ENCODE measurements at regions not wholly inside any gene's neighbourhood (a gene's known extent, or its start where the extent isn't known, plus 50 kb on each side); places are given as distances from the start of the nearest gene placed in this dataset.

DNA sequence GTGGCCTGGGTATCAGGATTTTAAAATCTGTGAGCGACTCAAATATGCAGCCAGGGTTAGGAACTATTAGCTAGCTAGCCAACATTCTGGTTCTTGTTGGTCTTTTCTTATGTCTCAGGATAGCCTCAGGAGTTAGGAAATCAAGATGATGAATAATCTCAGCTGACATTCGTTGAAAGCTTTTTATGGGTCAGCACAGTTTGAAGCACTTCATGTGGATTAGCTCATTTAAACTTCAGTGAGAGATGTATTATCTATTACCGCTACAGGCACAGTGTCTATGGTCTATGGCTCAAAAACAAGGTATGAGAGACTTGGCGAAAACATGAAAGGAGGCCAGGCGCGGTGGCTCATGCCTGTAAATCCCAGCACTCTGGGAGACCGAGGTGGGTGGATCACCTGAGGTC, 187.5 kb upstream of the THRB start:
- 100% methylated on average over 1 of the region's 7 CpGs; no CpG with 5 or more reads in 1 of the 2 experiments for WGBS, 2 experiments (ENCODE audit: extremely low coverage in 2 of 2, insufficient read length in 1 of 2)

More for the DNA sequence above, 187.5 kb upstream of the THRB start:
- H3K9me1 ChIP-seq (ENCODE audit: insufficient read depth, low read length) = no peaks in the 10 kb centered on the region
- H2AFZ ChIP-seq (replicated peaks; ENCODE audit: low read length, poor library complexity) = no peak overlapping the region
- H3K4ac ChIP-seq (ENCODE audit: low read depth, low read length) = no peak overlapping the region
- H3K4me1 ChIP-seq (ENCODE audit: control insufficient read depth, insufficient read depth, low read length) = peaks cover 2% of the 10 kb centered on the region; the same call in 1 of the 2 replicates
- H3K27ac ChIP-seq (ENCODE audit: insufficient read depth, low read length) = no peak overlapping the region
- no peak for ATAC-seq (ENCODE audit: low read depth)
- no peak overlapping the region for H3K14ac ChIP-seq (replicated peaks; ENCODE audit: low read depth, low read length)
- TF ChIP-seq FOS (IDR thresholded peaks at IDR 0.05; ENCODE audit: low read depth, low read length) (no peak), MXI1 (IDR thresholded peaks at IDR 0.05; ENCODE audit: borderline replicate concordance, low read depth, low read length) (no peak), RCOR1 (IDR thresholded peaks at IDR 0.05; ENCODE audit: insufficient replicate concordance, low read length) (no peak), NFE2L2 (IDR thresholded peaks at IDR 0.05; ENCODE audit: low read depth, low read length) (no peak), POLR2A (IDR thresholded peaks at IDR 0.05; ENCODE audit: low read depth, low read length) (no peak), SMC3 (IDR thresholded peaks at IDR 0.05; ENCODE audit: low read depth, low read length) (no peak), CHD1 (IDR thresholded peaks at IDR 0.05; ENCODE audit: low read depth, low read length) (no peak), CEBPB (IDR thresholded peaks at IDR 0.05; ENCODE audit: low read depth, low read length) (no peak), BHLHE40 (IDR thresholded peaks at IDR 0.05; ENCODE audit: low read depth, low read length) (no peak), MAZ (IDR thresholded peaks at IDR 0.05; ENCODE audit: borderline replicate concordance, low read depth, low read length) (no peak), RAD21 (IDR thresholded peaks at IDR 0.05; ENCODE audit: low read length) (no peak), MAFK (IDR thresholded peaks at IDR 0.05; ENCODE audit: low read depth, low read length) (no peak), RFX5 (IDR thresholded peaks at IDR 0.05; ENCODE audit: low read depth, low read length) (no peak)
- TF ChIP-seq, protein P1, sequence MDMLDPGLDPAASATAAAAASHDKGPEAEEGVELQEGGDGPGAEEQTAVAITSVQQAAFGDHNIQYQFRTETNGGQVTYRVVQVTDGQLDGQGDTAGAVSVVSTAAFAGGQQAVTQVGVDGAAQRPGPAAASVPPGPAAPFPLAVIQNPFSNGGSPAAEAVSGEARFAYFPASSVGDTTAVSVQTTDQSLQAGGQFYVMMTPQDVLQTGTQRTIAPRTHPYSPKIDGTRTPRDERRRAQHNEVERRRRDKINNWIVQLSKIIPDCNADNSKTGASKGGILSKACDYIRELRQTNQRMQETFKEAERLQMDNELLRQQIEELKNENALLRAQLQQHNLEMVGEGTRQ (IDR thresholded peaks at IDR 0.05; ENCODE audit: low read depth, low read length) = no peak
- TF ChIP-seq, protein P2, sequence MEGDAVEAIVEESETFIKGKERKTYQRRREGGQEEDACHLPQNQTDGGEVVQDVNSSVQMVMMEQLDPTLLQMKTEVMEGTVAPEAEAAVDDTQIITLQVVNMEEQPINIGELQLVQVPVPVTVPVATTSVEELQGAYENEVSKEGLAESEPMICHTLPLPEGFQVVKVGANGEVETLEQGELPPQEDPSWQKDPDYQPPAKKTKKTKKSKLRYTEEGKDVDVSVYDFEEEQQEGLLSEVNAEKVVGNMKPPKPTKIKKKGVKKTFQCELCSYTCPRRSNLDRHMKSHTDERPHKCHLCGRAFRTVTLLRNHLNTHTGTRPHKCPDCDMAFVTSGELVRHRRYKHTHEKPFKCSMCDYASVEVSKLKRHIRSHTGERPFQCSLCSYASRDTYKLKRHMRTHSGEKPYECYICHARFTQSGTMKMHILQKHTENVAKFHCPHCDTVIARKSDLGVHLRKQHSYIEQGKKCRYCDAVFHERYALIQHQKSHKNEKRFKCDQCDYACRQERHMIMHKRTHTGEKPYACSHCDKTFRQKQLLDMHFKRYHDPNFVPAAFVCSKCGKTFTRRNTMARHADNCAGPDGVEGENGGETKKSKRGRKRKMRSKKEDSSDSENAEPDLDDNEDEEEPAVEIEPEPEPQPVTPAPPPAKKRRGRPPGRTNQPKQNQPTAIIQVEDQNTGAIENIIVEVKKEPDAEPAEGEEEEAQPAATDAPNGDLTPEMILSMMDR (conservative IDR thresholded peaks at IDR 0.05; ENCODE audit: low read depth, low read length) = no peak
- TF ChIP-seq, protein P3, sequence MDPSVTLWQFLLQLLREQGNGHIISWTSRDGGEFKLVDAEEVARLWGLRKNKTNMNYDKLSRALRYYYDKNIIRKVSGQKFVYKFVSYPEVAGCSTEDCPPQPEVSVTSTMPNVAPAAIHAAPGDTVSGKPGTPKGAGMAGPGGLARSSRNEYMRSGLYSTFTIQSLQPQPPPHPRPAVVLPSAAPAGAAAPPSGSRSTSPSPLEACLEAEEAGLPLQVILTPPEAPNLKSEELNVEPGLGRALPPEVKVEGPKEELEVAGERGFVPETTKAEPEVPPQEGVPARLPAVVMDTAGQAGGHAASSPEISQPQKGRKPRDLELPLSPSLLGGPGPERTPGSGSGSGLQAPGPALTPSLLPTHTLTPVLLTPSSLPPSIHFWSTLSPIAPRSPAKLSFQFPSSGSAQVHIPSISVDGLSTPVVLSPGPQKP (IDR thresholded peaks at IDR 0.05; ENCODE audit: borderline replicate concordance, low read depth, low read length) = no peak
- H2BK15ac ChIP-seq (ENCODE audit: low read depth, low read length) = no peak overlapping the region
- H3K18ac ChIP-seq (ENCODE audit: low read depth, low read length) = no peak overlapping the region
- in situ Hi-C loops (cut with MboI; ENCODE audit: low sequenced_read_pairs) (loop anchor here (10.0 to 25.0 kb wide), 3 partner anchors 437 to 795 kb away; no protein-coding TSS in a partner anchor), dilution Hi-C loops (cut with HindIII; ENCODE audit: low sequenced_read_pairs, unreplicated experiment) (no loop called here), intact Hi-C loops (cut with micrococcal nuclease) (loop anchor here (10.0 kb wide), 1 partner anchor 767 kb away; the partner anchor contains the start of genes NKIRAS1 and RPL15)
- no peak overlapping the region for H3K9ac ChIP-seq (ENCODE audit: low read depth, low read length)
- no peak overlapping the region for H3K56ac ChIP-seq (ENCODE audit: extremely low read depth, insufficient read depth, low read length)
- H2BK120ac ChIP-seq (ENCODE audit: low read depth, low read length) = no peak overlapping the region
- H4K8ac ChIP-seq (ENCODE audit: low read depth in 2 of 2, low read length in 2 of 2) = no peak overlapping the region
- no peak overlapping the region for H4K5ac ChIP-seq (ENCODE audit: low read depth, low read length)
- H2BK20ac ChIP-seq (ENCODE audit: low read depth, low read length) = no peak overlapping the region
- DNase-seq = no peak
- no peaks in the 10 kb centered on the region for H3K79me1 ChIP-seq (ENCODE audit: low read depth in 1 of 2, low read length in 2 of 2)
- no peak overlapping the region for H2BK5ac ChIP-seq (ENCODE audit: low read depth, low read length, poor library complexity, severe bottlenecking)
- no peak overlapping the region for H2AK5ac ChIP-seq (ENCODE audit: low read depth, low read length)
- no peaks in the 10 kb centered on the region for H3K36me3 ChIP-seq (ENCODE audit: control insufficient read depth, insufficient read depth, low read length)
- no peak overlapping the region for H3K23ac ChIP-seq (ENCODE audit: low read depth, low read length)
- H2AK9ac ChIP-seq (replicated peaks; ENCODE audit: low read depth, low read length, poor library complexity) = no peak overlapping the region
- CTCF ChIA-PET = interaction anchor here (0.6 to 1.1 kb wide), 2 partner anchors 417 to 793 kb away, joined by 3 read pairs; no protein-coding TSS in a partner anchor
- H3K9me3 ChIP-seq (ENCODE audit: control insufficient read depth, insufficient read depth, low read length) = no peaks in the 10 kb centered on the region
- peaks cover 3% of the 10 kb centered on the region; the same call in 1 of the 2 replicates for H3K27me3 ChIP-seq (ENCODE audit: control insufficient read depth, insufficient read depth, low read length)
- POLR2A ChIA-PET (ENCODE audit: unreplicated experiment) = no interaction called here
- BruUV-seq (replicated peaks) = no TSS peak
- no peak overlapping the region for H4K91ac ChIP-seq (ENCODE audit: insufficient read depth, low read depth, low read length)
- H3K4me3 ChIP-seq (ENCODE audit: insufficient read depth, low read depth, low read length) = no peak overlapping the region
- H3K4me2 ChIP-seq (ENCODE audit: low read depth, low read length) = no peak overlapping the region
- peaks cover 3% of the 10 kb centered on the region; the same call in 1 of the 2 replicates for H4K20me1 ChIP-seq (ENCODE audit: insufficient read depth, low read length)
